HG02973 (cell line): ENCODE measurements at regions not wholly inside any gene's neighbourhood (a gene's known extent, or its start where the extent isn't known, plus 50 kb on each side); places are given as distances from the start of the nearest gene placed in this dataset.

Experiments used
- ATAC-seq: cut with Tn5 transposase; IDR thresholded peaks from one replicate; pipeline ENCODE4 v1.9.1; 2021; ENCODE audit warnings: moderate library complexity; ENCODE audit not compliant: unreplicated experiment

GRCh38 chr16:5643855-5644531 lies 546.4 kb upstream of the EEF2KMT start:
- ATAC-seq, result no peak

GRCh38 chr16:5642436-5642835 lies 544.8 kb upstream of the EEF2KMT start:
- ATAC-seq, result no peak

- ATAC-seq, result no peak
These were observed 544.4 kb upstream of the EEF2KMT start for GRCh38 chr16:5642011-5642410.

- no peak for ATAC-seq
These were observed 543.3 kb upstream of the EEF2KMT start for GRCh38 chr16:5640883-5641282.

GRCh38 chr16:5639531-5639930 lies 541.9 kb upstream of the EEF2KMT start:
- ATAC-seq, result no peak

- ATAC-seq, result no peak
These were observed 537.7 kb upstream of the EEF2KMT start for GRCh38 chr16:5635331-5635730.

- no peak for ATAC-seq
These were observed 537.1 kb upstream of the EEF2KMT start for GRCh38 chr16:5634666-5635180.

GRCh38 chr16:5633845-5634440 lies 536.3 kb upstream of the EEF2KMT start:
- no peak for ATAC-seq

- ATAC-seq, result no peak
These were observed 524.8 kb upstream of the EEF2KMT start for GRCh38 chr16:5622234-5622884.

GRCh38 chr16:5621826-5622225 lies 524.2 kb upstream of the EEF2KMT start:
- no peak for ATAC-seq

GRCh38 chr16:5619304-5619703 lies 521.7 kb upstream of the EEF2KMT start:
- no peak for ATAC-seq

GRCh38 chr16:5616841-5617240 lies 519.2 kb upstream of the EEF2KMT start:
- ATAC-seq, result no peak

GRCh38 chr16:5615868-5616642 lies 518.5 kb upstream of the EEF2KMT start:
- ATAC-seq, result no peak

- no peak for ATAC-seq
These were observed 509.6 kb upstream of the EEF2KMT start for GRCh38 chr16:5607169-5607568.

GRCh38 chr16:5605404-5605803 lies 507.8 kb upstream of the EEF2KMT start:
- ATAC-seq, result no peak

GRCh38 chr16:5604770-5605169 lies 507.2 kb upstream of the EEF2KMT start:
- no peak for ATAC-seq

- no peak for ATAC-seq
These were observed 506.2 kb upstream of the EEF2KMT start for GRCh38 chr16:5603836-5604235.

- no peak for ATAC-seq
These were observed 504.4 kb upstream of the EEF2KMT start for GRCh38 chr16:5601957-5602356.

- no peak for ATAC-seq
These were observed 501.2 kb upstream of the EEF2KMT start for GRCh38 chr16:5598793-5599192.

- no peak for ATAC-seq
These were observed 498.3 kb upstream of the EEF2KMT start for GRCh38 chr16:5595849-5596248.

GRCh38 chr16:5590416-5590815 lies 492.8 kb upstream of the EEF2KMT start:
- no peak for ATAC-seq
